Stimulated activated effector memory CD8-positive, alpha-beta T cell treated with anti-CD3 and anti-CD28 coated beads, Interleukin-12 subunit alpha, Interleukin-12 subunit beta, amount 100 ng/mL, for 72 hours (primary cell): ENCODE measurements at regions not wholly inside any gene's neighbourhood (a gene's known extent, or its start where the extent isn't known, plus 50 kb on each side); places are given as distances from the start of the nearest gene placed in this dataset.
"Not testable (repeated sequence)": the region's sequence is repeated elsewhere in the genome, so short reads cannot be mapped to it uniquely, and the experiment has no call there.

Source experiments
- ATAC-seq: fragments of 150-1000 bp; cut with Tn5 transposase; 2 replicates; pipeline ENCODE4 v1.10.0; 2021
- DNase-seq, 2 donors: peaks; one replicate each; pipeline ENCODE4 v3.0.0; 2021 to 2022; ENCODE audit warnings: low spot score in 2 of 2
- H3K27ac Mint-ChIP-seq: one replicate; pipeline ENCODE4 v1.8.0; 2022; ENCODE audit warnings: mild to moderate bottlenecking, mixed read lengths
- H3K36me3 Mint-ChIP-seq: one replicate; pipeline ENCODE4 v1.8.0; 2022; ENCODE audit warnings: mild to moderate bottlenecking, mixed read lengths
- H3K4me1 Mint-ChIP-seq: one replicate; pipeline ENCODE4 v1.8.0; 2022; ENCODE audit warnings: mixed read lengths
- H3K4me3 Mint-ChIP-seq: one replicate; pipeline ENCODE4 v1.8.0; 2022; ENCODE audit warnings: mild to moderate bottlenecking, mixed read lengths
- H3K9me3 Mint-ChIP-seq: one replicate; pipeline ENCODE4 v1.8.0; 2022; ENCODE audit warnings: mixed read lengths

- DNase-seq (no peak), ATAC-seq (no peak)
- Mint-ChIP-seq H3K27ac (no peak overlapping the region), H3K36me3 (peaks cover 6% of the 10 kb centered on the region), H3K9me3 (no peaks in the 10 kb centered on the region), H3K4me3 (no peak overlapping the region), H3K4me1 (no peaks in the 10 kb centered on the region)
These were observed 59.5 kb upstream of the ADGRL1 start for GRCh38 chr19:14265290-14266036.

GRCh38 chr19:14255902-14256649 is 50.1 kb upstream of the ADGRL1 start:
- H3K4me3 Mint-ChIP-seq, H3K9me3 Mint-ChIP-seq, H3K27ac Mint-ChIP-seq, DNase-seq, H3K4me1 Mint-ChIP-seq, H3K36me3 Mint-ChIP-seq: not testable (repeated sequence)
- ATAC-seq = peak; percentile 70
